PFSK-1 (cell line): ENCODE measurements at regions not wholly inside any gene's neighbourhood (a gene's known extent, or its start where the extent isn't known, plus 50 kb on each side); places are given as distances from the start of the nearest gene placed in this dataset.

Experiments
- FOXP2 ChIP-seq: optimal IDR thresholded peaks from 2 replicates; pipeline ENCODE3; 2011; ENCODE audit warnings: borderline replicate concordance, control low read depth, inconsistent platforms; ENCODE audit not compliant: insufficient read depth; ENCODE audit errors: extremely low read length, extremely low read depth
- POLR2AphosphoS5 ChIP-seq: IDR thresholded peaks from 2 replicates; pipeline ENCODE4 v1.6.1; 2012; ENCODE audit warnings: low read depth, mild to moderate bottlenecking, control low read depth, low read length, moderate library complexity
- SIN3A ChIP-seq: IDR thresholded peaks from 2 replicates; pipeline ENCODE4 v1.6.1; 2012; ENCODE audit warnings: mild to moderate bottlenecking, low read length, moderate library complexity, borderline replicate concordance; ENCODE audit not compliant: insufficient read depth
- TAF1 ChIP-seq: IDR thresholded peaks from 2 replicates; pipeline ENCODE4 v1.6.1; 2012; ENCODE audit warnings: low read length, control low read depth, borderline replicate concordance; ENCODE audit not compliant: insufficient read depth
- TF ChIP-seq, protein P1 (sequence below), 2 experiments: IDR thresholded peaks; 2 replicates each; pipeline versions ENCODE4 v1.6.1 to v1.8.0; 2011 to 2012; ENCODE audit warnings: low read depth in 2 of 2, low read length in 2 of 2, control low read depth in 1 of 2, inconsistent platforms in 1 of 2, mild to moderate bottlenecking in 1 of 2, moderate library complexity in 1 of 2; ENCODE audit not compliant: insufficient read depth in 1 of 2

DNA sequence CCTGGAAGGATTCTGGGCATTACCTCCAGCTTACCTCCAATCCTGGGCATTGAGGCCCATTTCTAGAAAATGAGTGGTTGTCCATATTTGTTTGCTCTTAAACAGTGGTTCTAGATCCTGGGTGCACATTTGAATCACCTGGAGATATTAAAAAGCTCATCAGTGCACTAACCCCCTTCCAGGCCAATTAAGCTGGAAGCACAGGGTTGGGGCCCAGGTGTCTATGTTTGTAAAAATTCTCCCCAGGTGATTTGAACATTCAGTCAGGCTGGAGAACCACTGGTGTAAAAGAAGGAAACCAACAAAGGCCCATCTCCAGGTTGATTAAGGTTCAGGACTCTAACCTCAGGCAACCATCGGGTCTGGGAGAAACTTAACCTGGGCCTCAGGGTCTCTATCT lies 102.6 kb upstream of the NANOS1 start:
- TF ChIP-seq TAF1: no peak
- TF ChIP-seq FOXP2: no peak
- no peak for TF ChIP-seq POLR2AphosphoS5
- TF ChIP-seq SIN3A: no peak
- TF ChIP-seq, protein P1, sequence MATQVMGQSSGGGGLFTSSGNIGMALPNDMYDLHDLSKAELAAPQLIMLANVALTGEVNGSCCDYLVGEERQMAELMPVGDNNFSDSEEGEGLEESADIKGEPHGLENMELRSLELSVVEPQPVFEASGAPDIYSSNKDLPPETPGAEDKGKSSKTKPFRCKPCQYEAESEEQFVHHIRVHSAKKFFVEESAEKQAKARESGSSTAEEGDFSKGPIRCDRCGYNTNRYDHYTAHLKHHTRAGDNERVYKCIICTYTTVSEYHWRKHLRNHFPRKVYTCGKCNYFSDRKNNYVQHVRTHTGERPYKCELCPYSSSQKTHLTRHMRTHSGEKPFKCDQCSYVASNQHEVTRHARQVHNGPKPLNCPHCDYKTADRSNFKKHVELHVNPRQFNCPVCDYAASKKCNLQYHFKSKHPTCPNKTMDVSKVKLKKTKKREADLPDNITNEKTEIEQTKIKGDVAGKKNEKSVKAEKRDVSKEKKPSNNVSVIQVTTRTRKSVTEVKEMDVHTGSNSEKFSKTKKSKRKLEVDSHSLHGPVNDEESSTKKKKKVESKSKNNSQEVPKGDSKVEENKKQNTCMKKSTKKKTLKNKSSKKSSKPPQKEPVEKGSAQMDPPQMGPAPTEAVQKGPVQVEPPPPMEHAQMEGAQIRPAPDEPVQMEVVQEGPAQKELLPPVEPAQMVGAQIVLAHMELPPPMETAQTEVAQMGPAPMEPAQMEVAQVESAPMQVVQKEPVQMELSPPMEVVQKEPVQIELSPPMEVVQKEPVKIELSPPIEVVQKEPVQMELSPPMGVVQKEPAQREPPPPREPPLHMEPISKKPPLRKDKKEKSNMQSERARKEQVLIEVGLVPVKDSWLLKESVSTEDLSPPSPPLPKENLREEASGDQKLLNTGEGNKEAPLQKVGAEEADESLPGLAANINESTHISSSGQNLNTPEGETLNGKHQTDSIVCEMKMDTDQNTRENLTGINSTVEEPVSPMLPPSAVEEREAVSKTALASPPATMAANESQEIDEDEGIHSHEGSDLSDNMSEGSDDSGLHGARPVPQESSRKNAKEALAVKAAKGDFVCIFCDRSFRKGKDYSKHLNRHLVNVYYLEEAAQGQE (IDR thresholded peaks at IDR 0.05; ENCODE audit: insufficient read depth in 1 of 2, low read depth in 2 of 2, low read length in 2 of 2): no peak

DNA sequence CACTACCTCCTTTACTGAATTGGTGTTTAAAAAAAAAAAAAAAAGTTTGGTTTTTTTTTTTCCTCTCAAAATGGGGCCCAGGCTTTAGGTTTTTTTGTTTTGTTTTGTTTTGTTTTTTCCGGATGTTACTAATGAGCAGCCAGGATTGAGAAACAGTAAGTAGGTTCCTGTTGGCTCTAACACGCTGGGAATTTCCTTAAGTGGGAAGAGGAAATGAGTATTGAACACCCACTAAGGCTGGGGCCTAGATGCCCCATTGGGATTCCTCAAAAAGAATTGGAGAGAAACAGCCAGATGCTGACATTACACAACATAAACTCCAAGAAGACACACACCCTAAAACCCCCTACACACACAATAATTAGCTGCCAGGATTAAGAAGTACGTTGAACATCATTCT lies 102.2 kb upstream of the NANOS1 start:
- TF ChIP-seq SIN3A: no peak
- TF ChIP-seq POLR2AphosphoS5: no peak
- TF ChIP-seq TAF1: no peak

DNA sequence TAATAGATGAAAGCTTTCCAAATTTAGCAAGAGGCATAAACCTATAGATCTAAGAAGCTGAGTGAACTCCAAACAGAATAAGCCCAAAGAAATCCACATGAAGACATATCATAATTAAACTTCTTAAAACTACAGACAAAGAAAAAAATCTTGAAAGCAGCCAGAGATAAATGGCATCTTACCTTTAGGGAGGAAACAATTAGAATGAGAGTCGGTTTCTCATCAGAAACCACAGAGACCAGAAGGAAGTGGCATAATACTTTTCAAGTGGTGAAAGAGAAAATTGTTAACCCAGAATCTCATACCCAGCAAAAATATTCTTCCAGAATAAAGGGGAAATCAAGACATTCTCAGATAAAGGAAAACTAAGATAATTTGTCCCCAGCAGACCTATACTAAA lies 98.9 kb upstream of the NANOS1 start:
- TF ChIP-seq SIN3A: no peak
- no peak for TF ChIP-seq FOXP2
- TF ChIP-seq POLR2AphosphoS5: no peak
- TF ChIP-seq, protein P1 (IDR thresholded peaks at IDR 0.05; ENCODE audit: insufficient read depth in 1 of 2, low read depth in 2 of 2, low read length in 2 of 2): no peak
- no peak for TF ChIP-seq TAF1

DNA sequence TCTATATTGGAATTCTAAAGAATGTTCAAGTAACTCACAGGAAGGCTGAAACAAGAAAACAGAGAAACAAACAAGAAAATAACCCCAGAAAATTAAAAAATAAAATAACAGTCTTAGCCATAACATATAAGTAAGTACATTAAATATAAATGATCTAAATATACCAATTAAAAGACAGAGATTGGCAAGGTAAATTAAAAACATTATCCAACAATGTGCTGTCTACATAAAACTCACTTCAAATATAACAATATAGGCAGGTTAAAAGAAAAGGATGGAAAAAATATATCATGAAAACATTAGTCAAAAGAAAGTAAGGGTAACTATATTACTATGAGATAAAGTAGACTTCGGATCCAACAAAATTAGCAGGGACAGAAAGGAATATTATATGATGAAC lies 98.1 kb upstream of the NANOS1 start:
- no peak for TF ChIP-seq POLR2AphosphoS5
- no peak for TF ChIP-seq TAF1
- TF ChIP-seq SIN3A: no peak
- no peak for TF ChIP-seq FOXP2
- TF ChIP-seq, protein P1 (IDR thresholded peaks at IDR 0.05; ENCODE audit: insufficient read depth in 1 of 2, low read depth in 2 of 2, low read length in 2 of 2): no peak

DNA sequence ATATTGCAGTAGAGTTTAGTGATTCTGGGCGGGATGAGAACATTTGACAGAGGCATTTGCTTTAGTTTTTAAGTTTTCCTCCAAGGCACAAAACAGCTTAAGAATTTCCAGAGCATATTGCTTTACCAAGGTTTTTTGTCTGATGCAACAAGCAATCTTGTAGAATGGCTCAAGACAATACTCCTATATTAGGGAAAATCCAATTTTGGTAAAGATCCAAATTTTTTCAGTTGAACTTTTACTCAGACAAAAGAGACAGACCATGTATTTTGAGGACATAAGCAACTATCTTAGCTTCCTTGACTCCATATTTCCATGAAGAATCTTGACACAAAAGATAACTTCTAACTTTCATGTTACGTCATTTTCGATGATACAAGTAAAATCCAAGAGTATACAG lies 92.3 kb upstream of the NANOS1 start:
- TF ChIP-seq SIN3A (no peak), POLR2AphosphoS5 (no peak), TAF1 (no peak), FOXP2 (no peak)
- TF ChIP-seq, protein P1 (IDR thresholded peaks at IDR 0.05; ENCODE audit: insufficient read depth in 1 of 2, low read depth in 2 of 2, low read length in 2 of 2): no peak
